ENCODE measurements at regions not wholly inside any gene's neighbourhood (a gene's known extent, or its start where the extent isn't known, plus 50 kb on each side); places are given as distances from the start of the nearest gene placed in this dataset.

DNA sequence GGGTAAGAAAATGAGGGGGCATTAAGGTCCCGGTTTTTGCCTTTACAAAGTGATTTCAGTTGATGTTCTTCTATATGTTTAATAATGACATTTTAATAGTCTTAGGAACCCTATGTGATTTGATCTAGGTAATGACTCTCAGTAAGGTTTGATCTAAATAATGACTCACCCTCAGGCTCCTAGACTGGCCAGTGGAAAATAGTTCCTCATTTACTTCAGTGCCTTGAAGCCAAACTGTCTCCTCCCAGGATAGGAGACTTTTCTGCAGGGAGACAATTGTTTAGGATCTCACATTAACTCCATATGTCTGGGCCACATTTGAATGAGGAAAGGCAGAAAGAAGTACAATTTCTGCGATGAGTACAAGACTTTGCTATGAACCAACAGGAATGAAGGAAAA lies 1331.9 kb downstream of the XPNPEP1 start:
- Histone ChIP-seq H4K20me1 (ENCODE audit: control insufficient read depth, insufficient read depth, insufficient read length) (no peaks in the 10 kb centered on the region), H2AFZ (ENCODE audit: low read length) (no peak overlapping the region), H3K18ac (ENCODE audit: insufficient read length, low read depth, low read length) (no peak overlapping the region), H3K23ac (ENCODE audit: insufficient read length, low read depth, low read length) (no peak overlapping the region), H3K23me2 (ENCODE audit: insufficient read length, low read depth, low read length, poor library complexity, severe bottlenecking) (no peaks in the 10 kb centered on the region), H2BK5ac (ENCODE audit: insufficient read length, low read length) (no peak overlapping the region), H2BK12ac (ENCODE audit: insufficient read length, low read depth, low read length) (no peak overlapping the region), H3K9me3 (ENCODE audit: control insufficient read depth, low read depth, low read length) (no peaks in the 10 kb centered on the region), H4K5ac (ENCODE audit: insufficient read length, low read depth, low read length) (no peak overlapping the region), H3K14ac (ENCODE audit: insufficient read depth, low read length) (no peak overlapping the region), H2AK5ac (ENCODE audit: insufficient read length, low read length) (no peak overlapping the region), H2BK20ac (ENCODE audit: low read depth, low read length, poor library complexity, severe bottlenecking) (no peak overlapping the region), H3K56ac (ENCODE audit: insufficient read length, low read depth, low read length) (no peak overlapping the region), H3K79me1 (ENCODE audit: insufficient read depth, low read depth, low read length, poor library complexity, severe bottlenecking) (no peaks in the 10 kb centered on the region), H2BK15ac (ENCODE audit: low read depth, low read length) (no peak overlapping the region), H4K91ac (ENCODE audit: insufficient read length, low read depth, low read length) (no peak overlapping the region), H4K8ac (replicated peaks; ENCODE audit: insufficient read length, low read depth, low read length) (no peak overlapping the region), H3K9ac (ENCODE audit: extremely low read depth, insufficient read length, low read length) (no peak overlapping the region), H3K4me2 (ENCODE audit: insufficient read depth, insufficient read length, low read length) (no peak overlapping the region), H3K27ac (ENCODE audit: insufficient read length, low read depth, low read length) (no peak overlapping the region), H3K79me2 (ENCODE audit: insufficient read depth, low read length) (no peaks in the 10 kb centered on the region), H2BK120ac (ENCODE audit: low read depth, low read length, poor library complexity, severe bottlenecking) (no peak overlapping the region), H3K27me3 (ENCODE audit: insufficient read depth, low read length) (peaks cover 11% of the 10 kb centered on the region; the same call in 1 of the 2 replicates), H3K4me1 (ENCODE audit: insufficient read depth, low read length) (no peaks in the 10 kb centered on the region), H3K4ac (ENCODE audit: low read depth, low read length) (no peak overlapping the region), H3T11ph (ENCODE audit: low read length) (no peak overlapping the region)
- TF ChIP-seq, protein P1, sequence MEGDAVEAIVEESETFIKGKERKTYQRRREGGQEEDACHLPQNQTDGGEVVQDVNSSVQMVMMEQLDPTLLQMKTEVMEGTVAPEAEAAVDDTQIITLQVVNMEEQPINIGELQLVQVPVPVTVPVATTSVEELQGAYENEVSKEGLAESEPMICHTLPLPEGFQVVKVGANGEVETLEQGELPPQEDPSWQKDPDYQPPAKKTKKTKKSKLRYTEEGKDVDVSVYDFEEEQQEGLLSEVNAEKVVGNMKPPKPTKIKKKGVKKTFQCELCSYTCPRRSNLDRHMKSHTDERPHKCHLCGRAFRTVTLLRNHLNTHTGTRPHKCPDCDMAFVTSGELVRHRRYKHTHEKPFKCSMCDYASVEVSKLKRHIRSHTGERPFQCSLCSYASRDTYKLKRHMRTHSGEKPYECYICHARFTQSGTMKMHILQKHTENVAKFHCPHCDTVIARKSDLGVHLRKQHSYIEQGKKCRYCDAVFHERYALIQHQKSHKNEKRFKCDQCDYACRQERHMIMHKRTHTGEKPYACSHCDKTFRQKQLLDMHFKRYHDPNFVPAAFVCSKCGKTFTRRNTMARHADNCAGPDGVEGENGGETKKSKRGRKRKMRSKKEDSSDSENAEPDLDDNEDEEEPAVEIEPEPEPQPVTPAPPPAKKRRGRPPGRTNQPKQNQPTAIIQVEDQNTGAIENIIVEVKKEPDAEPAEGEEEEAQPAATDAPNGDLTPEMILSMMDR (conservative IDR thresholded peaks at IDR 0.05) = no peak
- Mint-ChIP-seq H3K36me3 (ENCODE audit: insufficient read depth in 1 of 3, low read depth in 3 of 3) (no peaks in the 10 kb centered on the region), H3K4me3 (no peak overlapping the region), H3K27me3 (ENCODE audit: low read depth) (peaks cover 28% of the 10 kb centered on the region), H3K4me1 (peaks cover 9 to 11% of the 10 kb centered on the region in 2 experiments; a peak in 3 of 4 replicates), H3K27ac (no peak overlapping the region), H3K9me3 (no peaks in the 10 kb centered on the region)
- DNase-seq = no peak
- no CpG with 5 or more reads among the region's 2 CpGs for WGBS (ENCODE audit: extremely low coverage, insufficient read length, low lambda C conversion rate)

Data from H9 (cell line).